GM13977 (cell line): ENCODE measurements at regions not wholly inside any gene's neighbourhood (a gene's known extent, or its start where the extent isn't known, plus 50 kb on each side); places are given as distances from the start of the nearest gene placed in this dataset.

ENCODE experiments used
- DNase-seq: peaks from one replicate; pipeline ENCODE4 v3.0.0; 2012; ENCODE audit warnings: low spot score
- in situ Hi-C: fragments of 300-500 bp; cut with MboI; formaldehyde crosslinking; loops from one replicate; pipeline ENCODE4 v1.12.0; 2022; ENCODE audit warnings: low sequenced_read_pairs, low pct_unique_long_range_greater_than_20kb, mixed read lengths, inconsistent platforms; ENCODE audit not compliant: unreplicated experiment
- TF ChIP-seq, protein P1 (sequence below): IDR thresholded peaks from 2 replicates; pipeline ENCODE4 v1.5.1; 2012; ENCODE audit warnings: mild to moderate bottlenecking, control low read depth; ENCODE audit not compliant: insufficient read depth; ENCODE audit errors: extremely low read depth, missing control alignments

- TF ChIP-seq, protein P1, sequence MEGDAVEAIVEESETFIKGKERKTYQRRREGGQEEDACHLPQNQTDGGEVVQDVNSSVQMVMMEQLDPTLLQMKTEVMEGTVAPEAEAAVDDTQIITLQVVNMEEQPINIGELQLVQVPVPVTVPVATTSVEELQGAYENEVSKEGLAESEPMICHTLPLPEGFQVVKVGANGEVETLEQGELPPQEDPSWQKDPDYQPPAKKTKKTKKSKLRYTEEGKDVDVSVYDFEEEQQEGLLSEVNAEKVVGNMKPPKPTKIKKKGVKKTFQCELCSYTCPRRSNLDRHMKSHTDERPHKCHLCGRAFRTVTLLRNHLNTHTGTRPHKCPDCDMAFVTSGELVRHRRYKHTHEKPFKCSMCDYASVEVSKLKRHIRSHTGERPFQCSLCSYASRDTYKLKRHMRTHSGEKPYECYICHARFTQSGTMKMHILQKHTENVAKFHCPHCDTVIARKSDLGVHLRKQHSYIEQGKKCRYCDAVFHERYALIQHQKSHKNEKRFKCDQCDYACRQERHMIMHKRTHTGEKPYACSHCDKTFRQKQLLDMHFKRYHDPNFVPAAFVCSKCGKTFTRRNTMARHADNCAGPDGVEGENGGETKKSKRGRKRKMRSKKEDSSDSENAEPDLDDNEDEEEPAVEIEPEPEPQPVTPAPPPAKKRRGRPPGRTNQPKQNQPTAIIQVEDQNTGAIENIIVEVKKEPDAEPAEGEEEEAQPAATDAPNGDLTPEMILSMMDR = no peak
- no peak for DNase-seq
- in situ Hi-C loops = no loop called here
These were observed 53.7 kb upstream of the TRAK1 start for GRCh38 chr3:42037318-42037945.

DNA sequence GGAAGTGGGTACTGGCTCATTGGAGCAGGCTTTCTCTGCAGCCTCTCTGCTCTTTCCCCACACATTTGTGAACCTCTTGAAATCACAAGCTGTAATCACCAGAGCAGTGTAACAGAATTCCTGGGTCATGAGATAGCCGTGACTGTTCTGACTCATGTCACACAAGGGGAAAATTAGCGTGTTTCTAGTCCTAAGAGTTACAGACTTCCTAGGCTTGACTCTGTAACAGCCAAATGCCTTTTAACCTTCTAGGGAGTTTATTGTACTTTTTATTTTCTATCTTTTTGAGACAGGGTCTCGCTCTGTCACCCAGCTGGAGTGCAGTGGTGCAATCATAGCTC is 54.7 kb upstream of the TRAK1 start:
- in situ Hi-C loops = no loop called here
- no peak for DNase-seq
- TF ChIP-seq, protein P1 = no peak

DNA sequence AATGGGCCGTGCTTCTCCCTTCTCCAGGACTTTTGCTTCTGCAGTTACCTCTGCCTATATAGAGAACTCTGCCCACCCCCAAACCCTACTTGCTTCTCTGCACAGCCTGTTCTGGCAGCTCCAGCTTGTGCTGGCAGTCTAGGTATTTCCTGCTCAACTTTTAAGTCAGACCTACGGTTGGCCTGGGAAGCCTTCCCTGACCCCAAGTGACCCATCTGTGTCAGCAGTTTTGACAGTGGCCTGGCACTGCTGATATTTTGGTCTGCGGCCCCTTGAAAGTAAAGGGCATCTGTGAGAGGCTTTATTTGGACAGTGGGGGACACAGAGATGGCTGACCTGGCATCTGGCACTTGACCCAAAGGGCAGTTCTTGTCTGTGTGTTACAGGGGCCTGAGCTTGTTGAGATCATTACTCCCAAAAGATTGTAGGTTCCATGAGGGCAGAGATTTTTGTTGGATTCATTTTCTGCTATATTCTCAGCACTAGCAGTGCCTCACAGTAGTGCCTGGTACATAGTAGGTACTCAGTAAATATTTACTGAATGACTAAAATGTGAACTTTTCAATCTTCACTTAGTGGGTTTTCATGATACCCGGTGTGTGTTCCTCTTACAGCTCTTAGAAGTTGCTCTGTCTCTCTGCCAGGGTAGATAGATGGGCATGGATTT is 55.2 kb upstream of the TRAK1 start:
- TF ChIP-seq, protein P1 = no peak

GRCh38 chr3:42035007-42035406 is 56.1 kb upstream of the TRAK1 start:
- in situ Hi-C loops = no loop called here
- TF ChIP-seq, protein P1 = no peak
- DNase-seq = no peak

More for the DNA sequence above, 55.2 kb upstream of the TRAK1 start:
- no peak for DNase-seq
- in situ Hi-C loops = no loop called here

DNA sequence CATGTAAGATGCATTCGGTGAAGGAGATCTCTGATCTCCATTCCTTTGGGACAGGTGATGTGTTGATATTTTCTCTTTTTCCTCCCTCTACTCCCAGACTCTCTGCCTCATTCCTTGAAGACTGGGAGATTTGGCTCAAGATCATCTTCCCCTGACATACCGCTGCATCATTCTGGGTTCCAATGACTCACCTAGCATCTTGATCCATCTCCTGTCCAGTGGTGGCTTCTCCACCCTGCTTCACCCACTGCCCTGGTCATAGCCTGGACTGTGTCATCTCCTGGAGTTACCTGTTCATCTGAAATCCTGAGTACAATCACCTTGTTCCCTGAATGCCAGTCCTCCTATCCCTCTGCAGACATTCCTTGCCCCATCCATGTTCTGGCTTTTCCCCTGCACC is 57.4 kb upstream of the TRAK1 start:
- in situ Hi-C loops = no loop called here
- DNase-seq = no peak
- TF ChIP-seq, protein P1 = no peak

- DNase-seq = no peak
- in situ Hi-C loops = no loop called here
- TF ChIP-seq, protein P1 = no peak
These were observed 58.3 kb upstream of the TRAK1 start for GRCh38 chr3:42032693-42033349.
